ENCODE measurements at regions not wholly inside any gene's neighbourhood (a gene's known extent, or its start where the extent isn't known, plus 50 kb on each side); places are given as distances from the start of the nearest gene placed in this dataset.

DNA sequence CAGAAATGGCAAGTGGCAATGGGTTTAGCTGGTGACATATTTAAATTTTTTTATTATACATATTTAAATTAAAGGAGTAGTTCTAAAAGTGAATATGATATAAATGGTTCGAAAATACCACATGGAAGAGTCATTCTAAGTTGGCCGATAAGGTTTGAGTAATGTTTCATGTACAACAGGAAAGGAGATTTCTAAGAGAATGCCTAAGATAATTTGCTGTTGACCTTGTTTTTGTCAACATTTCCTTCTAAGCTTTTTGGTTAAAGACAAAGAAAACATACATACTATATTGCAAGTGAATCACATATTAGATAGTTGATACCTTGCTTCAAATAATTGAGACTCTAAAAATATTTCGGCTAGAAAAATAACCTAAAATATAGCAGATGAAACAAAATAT, 526.6 kb upstream of the SLIT2 start:
- TF ChIP-seq POLR2A (IDR thresholded peaks at IDR 0.05; ENCODE audit: low read depth, low read length) (no peak), POLR2AphosphoS5 (IDR thresholded peaks at IDR 0.05; ENCODE audit: low read depth, low read length) (no peak), TAF1 (IDR thresholded peaks at IDR 0.05; ENCODE audit: borderline replicate concordance, low read depth, low read length) (no peak)
